GM12865 (cell line): ENCODE measurements at regions not wholly inside any gene's neighbourhood (a gene's known extent, or its start where the extent isn't known, plus 50 kb on each side); places are given as distances from the start of the nearest gene placed in this dataset.
A peak's percentile ranks its signal among the peaks of the same experiment; 100 is the strongest.
"Not testable (repeated sequence)": the region's sequence is repeated elsewhere in the genome, so short reads cannot be mapped to it uniquely, and the experiment has no call there.

ENCODE experiments used
- DNase-seq: peaks from one replicate; pipeline ENCODE4 v3.0.0; 2010; ENCODE audit warnings: low read depth
- H3K4me3 ChIP-seq: 2 replicates; pipeline ENCODE4 v1.5.1; 2011; ENCODE audit warnings: mild to moderate bottlenecking, low read depth, low read length, control low read depth
- CTCF ChIP-seq: IDR thresholded peaks from 2 replicates; pipeline ENCODE4 v1.5.1; 2011; ENCODE audit warnings: low read length, control low read depth, low read depth, inconsistent platforms; ENCODE audit not compliant: insufficient read depth; ENCODE audit errors: missing control alignments

DNA sequence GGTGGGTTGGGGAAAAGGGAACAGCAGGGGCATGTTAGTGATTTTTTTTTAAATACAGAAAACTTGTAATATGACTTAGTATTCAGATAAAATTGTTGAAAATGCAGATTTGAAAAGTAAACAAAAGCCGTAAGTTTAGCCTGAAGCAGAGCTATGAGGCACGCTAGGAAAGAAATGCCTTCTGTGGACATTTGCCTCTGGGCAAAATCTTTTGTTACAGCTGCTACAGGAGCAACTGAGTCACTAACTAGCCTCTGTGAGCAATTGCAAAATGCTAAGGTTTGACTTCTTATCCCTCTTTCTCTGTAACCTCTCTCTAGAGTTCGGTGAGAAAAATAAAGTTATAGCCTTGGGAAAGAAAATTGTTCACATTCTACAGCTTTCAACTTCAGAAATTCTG, 350.0 kb downstream of the SLC7A11 start:
- TF ChIP-seq CTCF, result no peak
- no peak for DNase-seq
- H3K4me3 ChIP-seq, result no peak overlapping the region

- DNase-seq, result no peak
- TF ChIP-seq CTCF, result no peak
- H3K4me3 ChIP-seq, result no peak overlapping the region
These were observed 351.3 kb downstream of the SLC7A11 start for GRCh38 chr4:137890812-137891211.

DNA sequence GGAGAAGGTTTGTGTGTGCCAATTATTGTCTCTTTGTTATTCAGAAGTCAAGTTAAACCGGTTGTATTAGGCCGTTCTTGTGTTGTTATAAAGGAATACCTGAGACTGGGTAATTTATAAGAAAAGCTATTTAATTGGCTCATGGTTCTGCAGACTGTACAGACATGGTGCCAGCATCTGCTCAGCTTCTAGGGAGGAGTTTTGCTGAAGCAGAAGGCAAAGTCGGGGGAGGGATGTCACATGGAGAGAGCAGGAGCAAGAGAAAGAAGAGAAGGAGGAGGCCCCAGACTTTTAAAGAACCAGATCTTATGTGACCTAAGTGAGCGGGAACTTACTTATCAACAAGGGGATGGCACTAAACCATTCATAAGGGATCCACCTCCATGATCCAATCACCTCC, 349.3 kb upstream of the PCDH18 start:
- TF ChIP-seq CTCF, result no peak
- no peak for DNase-seq
- H3K4me3 ChIP-seq, result no peak overlapping the region

- H3K4me3 ChIP-seq, DNase-seq: not testable (repeated sequence)
These were observed 335.8 kb upstream of the PCDH18 start for GRCh38 chr4:137868067-137868466.

GRCh38 chr4:137866671-137867070, 334.4 kb upstream of the PCDH18 start:
- no peak for TF ChIP-seq CTCF
- DNase-seq, result no peak
- H3K4me3 ChIP-seq, result no peak overlapping the region

GRCh38 chr4:137861682-137862081, 329.4 kb upstream of the PCDH18 start:
- peak; percentile 20 for TF ChIP-seq CTCF
- no peak for DNase-seq
- no peak overlapping the region for H3K4me3 ChIP-seq

DNA sequence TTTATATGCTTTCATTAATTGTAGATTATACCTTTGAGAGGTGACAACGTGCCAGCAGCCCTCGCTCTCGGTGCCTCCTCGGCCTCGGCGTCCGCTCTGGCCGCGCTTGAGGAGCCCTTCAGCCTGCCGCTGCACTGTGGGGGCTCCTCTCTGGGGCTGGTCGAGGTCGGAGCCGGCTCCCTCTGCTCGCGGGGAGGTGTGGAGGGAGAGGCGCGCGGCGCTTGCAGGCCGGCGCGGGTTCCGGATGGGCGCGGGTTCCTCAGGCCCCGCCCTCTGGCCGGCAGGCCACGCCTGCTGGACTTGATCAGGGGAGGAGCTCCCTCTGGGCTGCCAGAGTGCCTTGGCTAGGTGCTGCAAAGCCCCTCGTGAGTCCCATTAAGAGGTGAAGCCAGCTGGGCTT, 321.1 kb upstream of the PCDH18 start:
- no peak overlapping the region for H3K4me3 ChIP-seq
- DNase-seq, result no peak
- no peak for TF ChIP-seq CTCF

GRCh38 chr4:137852326-137852725, 320.0 kb upstream of the PCDH18 start:
- no peak for DNase-seq
- TF ChIP-seq CTCF, result no peak
- H3K4me3 ChIP-seq, result no peak overlapping the region
